ENCODE measurements at regions not wholly inside any gene's neighbourhood (a gene's known extent, or its start where the extent isn't known, plus 50 kb on each side); places are given as distances from the start of the nearest gene placed in this dataset.

DNA sequence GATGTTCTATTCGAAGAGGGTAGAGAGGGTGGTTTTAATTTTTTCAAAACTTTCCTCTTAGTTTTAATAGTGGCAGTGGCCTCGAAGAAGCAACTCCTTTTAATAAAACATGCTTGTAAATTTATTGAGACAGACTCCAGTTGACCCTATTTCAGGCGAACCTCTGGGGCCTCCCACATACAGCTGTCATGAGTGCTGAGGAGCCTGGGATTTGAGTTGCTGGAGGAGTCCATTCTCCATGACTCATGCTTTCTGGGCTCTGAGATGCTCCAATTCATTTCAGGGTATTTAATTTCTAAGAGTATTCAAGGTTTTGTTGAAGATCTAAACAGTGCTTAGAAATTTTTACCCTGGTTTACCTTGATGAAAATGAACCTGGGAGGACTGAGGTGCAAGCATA is 580.4 kb downstream of the CBLN4 start:
- Histone ChIP-seq H3K9me3 (ENCODE audit: low read depth, low read length, poor library complexity, severe bottlenecking) (peaks cover 18% of the 10 kb centered on the region), H3K27ac (ENCODE audit: low read depth, low read length, poor library complexity, severe bottlenecking) (no peak overlapping the region), H3K4me1 (ENCODE audit: insufficient read depth, low read length, poor library complexity, severe bottlenecking) (no peaks in the 10 kb centered on the region), H3K27me3 (replicated peaks; ENCODE audit: insufficient read depth, low read depth, low read length, poor library complexity) (no peaks in the 10 kb centered on the region), H3K36me3 (ENCODE audit: insufficient read depth, low read length, poor library complexity, severe bottlenecking) (no peaks in the 10 kb centered on the region), H3K4me3 (ENCODE audit: low read depth, low read length, poor library complexity, severe bottlenecking) (no peak overlapping the region)
- DNase-seq (ENCODE audit: low spot score) = no peak
- ChIA-PET POLR2A (ENCODE audit: low non-redundant PET) (no interaction called here), CTCF (no interaction called here)
- BruUV-seq (replicated peaks) = no TSS peak
- no peak for TF ChIP-seq EZH2 (IDR thresholded peaks at IDR 0.05; ENCODE audit: borderline replicate concordance, low read depth, low read length, poor library complexity, severe bottlenecking)
- TF ChIP-seq, protein P1, sequence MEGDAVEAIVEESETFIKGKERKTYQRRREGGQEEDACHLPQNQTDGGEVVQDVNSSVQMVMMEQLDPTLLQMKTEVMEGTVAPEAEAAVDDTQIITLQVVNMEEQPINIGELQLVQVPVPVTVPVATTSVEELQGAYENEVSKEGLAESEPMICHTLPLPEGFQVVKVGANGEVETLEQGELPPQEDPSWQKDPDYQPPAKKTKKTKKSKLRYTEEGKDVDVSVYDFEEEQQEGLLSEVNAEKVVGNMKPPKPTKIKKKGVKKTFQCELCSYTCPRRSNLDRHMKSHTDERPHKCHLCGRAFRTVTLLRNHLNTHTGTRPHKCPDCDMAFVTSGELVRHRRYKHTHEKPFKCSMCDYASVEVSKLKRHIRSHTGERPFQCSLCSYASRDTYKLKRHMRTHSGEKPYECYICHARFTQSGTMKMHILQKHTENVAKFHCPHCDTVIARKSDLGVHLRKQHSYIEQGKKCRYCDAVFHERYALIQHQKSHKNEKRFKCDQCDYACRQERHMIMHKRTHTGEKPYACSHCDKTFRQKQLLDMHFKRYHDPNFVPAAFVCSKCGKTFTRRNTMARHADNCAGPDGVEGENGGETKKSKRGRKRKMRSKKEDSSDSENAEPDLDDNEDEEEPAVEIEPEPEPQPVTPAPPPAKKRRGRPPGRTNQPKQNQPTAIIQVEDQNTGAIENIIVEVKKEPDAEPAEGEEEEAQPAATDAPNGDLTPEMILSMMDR (conservative IDR thresholded peaks at IDR 0.05; ENCODE audit: low read depth, low read length) = no peak
- intact Hi-C loops (cut with micrococcal nuclease; ENCODE audit: unreplicated experiment) = no loop called here

DNA sequence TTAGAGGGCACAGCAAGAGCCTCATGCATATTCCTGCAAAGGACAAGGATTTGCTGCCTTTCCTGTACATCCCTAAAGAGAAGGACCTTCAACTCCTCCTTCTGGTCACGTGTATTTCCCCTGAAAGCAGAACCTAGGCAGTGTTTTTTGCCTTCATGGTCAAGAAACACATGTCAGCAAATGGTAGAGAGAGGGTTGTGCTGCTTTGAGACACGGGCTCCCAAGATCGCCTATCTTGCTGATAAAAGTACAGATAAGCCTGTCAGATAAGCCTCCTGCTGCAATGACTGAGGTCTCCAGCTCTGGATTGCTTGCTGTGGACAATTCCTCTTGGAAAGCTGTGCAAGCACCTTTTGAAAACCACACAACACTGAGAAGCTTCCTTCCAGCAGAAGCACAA is 580.8 kb downstream of the CBLN4 start:
- CTCF ChIA-PET = no interaction called here
- TF ChIP-seq, protein P1 (conservative IDR thresholded peaks at IDR 0.05; ENCODE audit: low read depth, low read length) = no peak

GRCh38 chr20:55417836-55418235 is 587.5 kb downstream of the CBLN4 start:
- Histone ChIP-seq H3K4me1 (ENCODE audit: insufficient read depth, low read length, poor library complexity, severe bottlenecking) (no peaks in the 10 kb centered on the region), H3K27me3 (replicated peaks; ENCODE audit: insufficient read depth, low read depth, low read length, poor library complexity) (no peaks in the 10 kb centered on the region), H3K9me3 (ENCODE audit: low read depth, low read length, poor library complexity, severe bottlenecking) (no peaks in the 10 kb centered on the region), H3K27ac (ENCODE audit: low read depth, low read length, poor library complexity, severe bottlenecking) (no peak overlapping the region), H3K36me3 (ENCODE audit: insufficient read depth, low read length, poor library complexity, severe bottlenecking) (no peaks in the 10 kb centered on the region), H3K4me3 (ENCODE audit: low read depth, low read length, poor library complexity, severe bottlenecking) (no peak overlapping the region)
- ChIA-PET POLR2A (ENCODE audit: low non-redundant PET) (no interaction called here), CTCF (no interaction called here)
- no peak for TF ChIP-seq EZH2 (IDR thresholded peaks at IDR 0.05; ENCODE audit: borderline replicate concordance, low read depth, low read length, poor library complexity, severe bottlenecking)
- TF ChIP-seq, protein P1 (conservative IDR thresholded peaks at IDR 0.05; ENCODE audit: low read depth, low read length) = no peak
- no peak for DNase-seq (ENCODE audit: low spot score)
- intact Hi-C loops (cut with micrococcal nuclease; ENCODE audit: unreplicated experiment) = loop anchor here (10.0 kb wide), 1 partner anchor 837 kb away; no protein-coding TSS in a partner anchor
- BruUV-seq (replicated peaks) = no TSS peak

More for the DNA sequence above, 580.8 kb downstream of the CBLN4 start:
- intact Hi-C loops (cut with micrococcal nuclease; ENCODE audit: unreplicated experiment) = no loop called here
- BruUV-seq (replicated peaks) = no TSS peak
- no peaks in the 10 kb centered on the region for H3K36me3 ChIP-seq (ENCODE audit: insufficient read depth, low read length, poor library complexity, severe bottlenecking)
- no peak overlapping the region for H3K27ac ChIP-seq (ENCODE audit: low read depth, low read length, poor library complexity, severe bottlenecking)
- POLR2A ChIA-PET (ENCODE audit: low non-redundant PET) = no interaction called here
- no peak for DNase-seq (ENCODE audit: low spot score)
- H3K27me3 ChIP-seq (replicated peaks; ENCODE audit: insufficient read depth, low read depth, low read length, poor library complexity) = no peaks in the 10 kb centered on the region
- H3K4me3 ChIP-seq (ENCODE audit: low read depth, low read length, poor library complexity, severe bottlenecking) = no peak overlapping the region
- peaks cover 18% of the 10 kb centered on the region for H3K9me3 ChIP-seq (ENCODE audit: low read depth, low read length, poor library complexity, severe bottlenecking)
- H3K4me1 ChIP-seq (ENCODE audit: insufficient read depth, low read length, poor library complexity, severe bottlenecking) = no peaks in the 10 kb centered on the region
